Islet of Langerhans (tissue), 1 donor: ENCODE measurements at regions not wholly inside any gene's neighbourhood (a gene's known extent, or its start where the extent isn't known, plus 50 kb on each side); places are given as distances from the start of the nearest gene placed in this dataset.

ENCODE experiments used
- FAIRE-seq: peaks from one replicate; lab custom pipeline; 2011; peaks lifted over from hg19 to GRCh38; lab: Jason Lieb, UNC

- no peak for FAIRE-seq
Observed at GRCh38 chr1:4016351-4017130, 116.5 kb upstream of the C1orf174 start.

GRCh38 chr1:4017636-4018365 is 117.7 kb upstream of the C1orf174 start:
- no peak for FAIRE-seq

- no peak for FAIRE-seq
Observed at GRCh38 chr1:4018466-4019146, 118.5 kb upstream of the C1orf174 start.

- FAIRE-seq, result no peak
Observed at GRCh38 chr1:4019147-4019521, 119.1 kb upstream of the C1orf174 start.

- FAIRE-seq, result no peak
Observed at GRCh38 chr1:4019606-4020331, 119.7 kb upstream of the C1orf174 start.

GRCh38 chr1:4020449-4020848 is 120.4 kb upstream of the C1orf174 start:
- no peak for FAIRE-seq

GRCh38 chr1:4021136-4021973 is 121.3 kb upstream of the C1orf174 start:
- FAIRE-seq, result no peak

GRCh38 chr1:4021974-4022268 is 121.8 kb upstream of the C1orf174 start:
- FAIRE-seq, result no peak

- FAIRE-seq, result no peak
Observed at GRCh38 chr1:4022715-4023114, 122.6 kb upstream of the C1orf174 start.

GRCh38 chr1:4023678-4024077 is 123.6 kb upstream of the C1orf174 start:
- FAIRE-seq, result no peak

GRCh38 chr1:4024811-4025210 is 124.7 kb upstream of the C1orf174 start:
- FAIRE-seq, result no peak

- FAIRE-seq, result no peak
Observed at GRCh38 chr1:4025752-4026151, 125.7 kb upstream of the C1orf174 start.

GRCh38 chr1:4027008-4027407 is 126.9 kb upstream of the C1orf174 start:
- FAIRE-seq, result no peak

GRCh38 chr1:4027492-4028138 is 127.5 kb upstream of the C1orf174 start:
- FAIRE-seq, result no peak

GRCh38 chr1:4028139-4028501 is 128.0 kb upstream of the C1orf174 start:
- no peak for FAIRE-seq

- no peak for FAIRE-seq
Observed at GRCh38 chr1:4029376-4029775, 129.3 kb upstream of the C1orf174 start.

- no peak for FAIRE-seq
Observed at GRCh38 chr1:4032571-4032970, 132.5 kb upstream of the C1orf174 start.

GRCh38 chr1:4033129-4033676 is 133.1 kb upstream of the C1orf174 start:
- FAIRE-seq, result no peak

GRCh38 chr1:4033713-4034112 is 133.6 kb upstream of the C1orf174 start:
- FAIRE-seq, result no peak

GRCh38 chr1:4034318-4034887 is 134.3 kb upstream of the C1orf174 start:
- FAIRE-seq, result no peak

- no peak for FAIRE-seq
Observed at GRCh38 chr1:4044967-4045366, 144.9 kb upstream of the C1orf174 start.
